GM21529 (cell line): ENCODE measurements at regions not wholly inside any gene's neighbourhood (a gene's known extent, or its start where the extent isn't known, plus 50 kb on each side); places are given as distances from the start of the nearest gene placed in this dataset.
"Not testable (repeated sequence)": the region's sequence is repeated elsewhere in the genome, so short reads cannot be mapped to it uniquely, and the experiment has no call there.

Experiments used
- ATAC-seq: cut with Tn5 transposase; IDR thresholded peaks from one replicate; pipeline ENCODE4 v1.9.1; 2021; ENCODE audit not compliant: unreplicated experiment

GRCh38 chr12:62135553-62136200, 124.5 kb upstream of the USP15 start:
- no peak for ATAC-seq

DNA sequence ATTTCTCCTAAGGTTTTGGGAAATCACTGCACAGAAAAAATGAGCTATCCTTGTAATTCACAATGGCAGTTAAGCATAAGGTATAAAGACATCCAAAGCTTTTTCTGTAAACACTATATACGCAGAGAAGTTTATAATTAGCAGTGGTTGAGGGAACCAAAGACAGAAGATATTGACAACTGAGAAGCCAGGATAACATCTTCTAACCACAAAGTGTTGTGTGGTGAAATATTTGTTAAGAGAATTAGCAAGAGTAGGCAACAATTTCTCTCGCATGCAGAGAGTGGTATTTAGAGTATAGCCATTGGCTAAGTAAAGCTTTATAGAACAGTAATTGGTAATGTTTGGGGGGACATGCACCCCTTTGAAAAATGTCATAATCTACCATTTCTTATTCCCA, 123.7 kb upstream of the USP15 start:
- ATAC-seq = no peak

GRCh38 chr12:62138527-62138926, 121.7 kb upstream of the USP15 start:
- ATAC-seq = no peak

DNA sequence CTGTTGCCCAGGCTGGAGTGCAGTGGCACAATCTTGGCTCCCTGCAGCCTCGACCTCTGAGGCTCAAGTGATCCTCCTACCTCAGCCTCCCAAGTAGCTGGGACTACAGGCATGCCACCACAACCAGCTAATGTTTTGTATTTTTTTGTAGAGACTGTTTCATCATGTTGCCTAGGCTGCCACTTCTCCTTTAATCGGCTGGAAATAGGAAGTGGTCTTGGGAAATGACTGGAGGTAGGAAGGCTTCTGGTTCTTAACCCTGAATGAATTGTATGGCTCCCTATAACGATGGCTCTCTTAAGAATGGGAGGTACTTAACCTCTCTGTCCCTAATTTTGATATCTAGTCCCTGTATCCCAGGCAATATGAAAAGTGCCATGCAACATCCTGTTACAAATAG, 113.9 kb upstream of the USP15 start:
- no peak for ATAC-seq

DNA sequence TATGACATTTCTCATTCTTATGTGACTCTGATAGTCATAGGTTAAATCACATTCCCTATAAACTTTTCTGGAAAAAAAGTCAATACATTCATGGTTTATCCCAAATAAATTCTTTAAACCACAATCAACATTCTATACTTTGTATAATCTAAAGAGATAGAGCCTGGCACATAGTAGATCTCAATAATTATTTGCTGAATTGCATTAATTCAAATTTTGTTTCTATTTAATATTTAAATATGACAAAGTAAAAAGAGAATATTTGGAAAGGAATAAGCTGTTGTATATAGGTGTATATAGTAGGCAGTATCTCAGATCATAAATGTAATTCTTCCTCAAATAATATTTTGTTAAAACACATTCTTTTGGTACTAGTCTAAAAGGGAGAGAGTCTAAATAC, 102.2 kb upstream of the USP15 start:
- ATAC-seq = no peak

- no peak for ATAC-seq
Observed at GRCh38 chr12:62158461-62159360, 101.5 kb upstream of the USP15 start.

DNA sequence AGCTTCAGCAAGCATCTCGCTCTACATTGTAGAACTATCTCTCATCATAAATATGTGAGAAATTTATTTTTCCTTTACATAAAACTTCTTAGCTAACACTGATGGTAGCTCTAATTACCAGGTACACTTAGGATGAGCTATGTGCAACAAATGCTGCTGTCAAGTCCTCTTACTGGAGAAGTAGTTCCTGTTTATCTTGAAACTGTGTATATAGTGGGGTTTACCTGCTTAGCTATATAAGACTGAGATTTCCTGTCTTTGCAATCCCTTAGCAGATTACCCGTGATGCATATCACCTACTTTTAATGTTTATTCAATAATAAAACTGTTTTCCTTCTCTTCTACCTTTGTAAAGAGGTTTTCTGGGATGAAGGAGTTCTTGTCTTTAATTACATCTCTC, 98.0 kb upstream of the USP15 start:
- no peak for ATAC-seq

DNA sequence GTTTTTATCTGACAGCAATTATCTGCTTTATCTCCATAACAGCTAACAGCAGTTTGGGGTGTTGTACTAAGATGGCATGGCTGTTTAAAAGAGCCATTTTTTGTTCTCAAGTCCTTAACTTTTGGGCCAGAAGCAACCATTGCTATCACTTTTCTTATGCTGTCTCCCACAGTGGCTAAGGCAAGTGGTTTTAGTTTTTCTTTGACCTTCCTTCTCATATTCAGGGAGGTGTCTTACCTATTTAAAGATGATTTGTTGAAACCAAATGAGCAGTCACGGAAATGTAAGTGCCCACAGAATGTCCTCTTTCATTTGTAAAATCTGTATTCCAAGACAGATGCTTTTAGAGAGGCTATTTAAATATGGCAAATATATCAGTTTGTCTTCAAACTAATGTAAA, 96.8 kb upstream of the USP15 start:
- ATAC-seq = no peak

- ATAC-seq = no peak
Observed at GRCh38 chr12:62164036-62164435, 96.2 kb upstream of the USP15 start.

- no peak for ATAC-seq
Observed at GRCh38 chr12:62166525-62166924, 93.7 kb upstream of the USP15 start.

DNA sequence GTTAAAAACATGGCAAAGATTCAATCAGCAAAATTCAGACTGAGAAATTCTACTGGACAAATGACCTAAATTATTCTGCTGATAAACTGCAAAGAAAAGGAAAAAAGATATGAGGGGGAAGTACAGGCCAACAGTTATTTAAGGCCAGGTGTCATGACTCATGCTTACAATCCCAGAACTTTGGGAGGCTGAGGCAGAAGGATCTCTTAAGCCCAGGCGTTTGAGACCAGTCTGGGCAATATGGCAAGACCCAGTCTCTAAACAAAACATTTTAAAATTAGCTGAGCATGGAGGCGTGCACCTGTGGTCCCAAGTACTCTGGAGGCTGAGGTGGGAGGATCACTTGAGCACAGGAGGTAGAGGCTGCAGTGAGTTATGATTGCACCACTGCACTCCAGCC, 91.8 kb upstream of the USP15 start:
- no peak for ATAC-seq

GRCh38 chr12:62170241-62170640, 90.0 kb upstream of the USP15 start:
- no peak for ATAC-seq

- no peak for ATAC-seq
Observed at GRCh38 chr12:62190689-62191490, 69.3 kb upstream of the USP15 start.

- no peak for ATAC-seq
Observed at GRCh38 chr12:62191491-62192179, 68.6 kb upstream of the USP15 start.

GRCh38 chr12:62192180-62192902, 67.9 kb upstream of the USP15 start:
- peak; percentile 89 for ATAC-seq

DNA sequence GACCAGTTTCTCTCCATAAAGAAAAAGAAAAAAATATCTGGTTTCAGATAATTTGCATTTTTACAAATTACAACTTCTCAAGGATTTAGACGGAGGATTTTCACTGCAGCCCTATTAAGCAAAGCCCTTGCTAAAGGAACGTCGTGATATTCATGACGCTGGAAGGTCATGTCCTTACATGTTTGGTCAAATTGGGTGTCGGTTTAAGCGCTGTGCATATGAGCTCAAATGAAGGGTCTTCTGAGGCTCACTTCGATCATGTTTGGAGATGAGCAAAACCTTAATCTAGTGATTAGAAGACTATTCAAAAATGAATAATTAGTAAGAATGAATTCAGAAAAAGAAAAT, 67.3 kb upstream of the USP15 start:
- ATAC-seq = peak; percentile 18

GRCh38 chr12:62194031-62194430, 66.2 kb upstream of the USP15 start:
- ATAC-seq = no peak

DNA sequence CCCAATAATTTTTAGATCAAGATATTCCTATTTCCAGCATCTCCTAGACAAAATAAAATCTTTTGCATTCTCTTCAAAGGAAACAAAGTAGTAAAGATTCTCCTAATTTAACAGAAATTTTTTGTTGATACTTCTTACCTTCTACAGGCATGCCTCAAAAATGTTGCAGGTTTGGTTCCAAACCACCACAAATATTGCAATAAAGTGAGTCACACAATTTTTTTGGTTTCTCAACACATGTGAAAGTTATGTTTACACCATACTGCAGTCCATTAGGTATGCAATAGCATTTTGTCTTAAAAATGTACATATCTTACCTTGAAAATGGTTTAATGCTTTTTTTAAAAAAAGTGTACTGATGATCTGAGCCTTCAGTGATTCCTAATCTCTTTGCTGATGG, 65.6 kb upstream of the USP15 start:
- no peak for ATAC-seq

DNA sequence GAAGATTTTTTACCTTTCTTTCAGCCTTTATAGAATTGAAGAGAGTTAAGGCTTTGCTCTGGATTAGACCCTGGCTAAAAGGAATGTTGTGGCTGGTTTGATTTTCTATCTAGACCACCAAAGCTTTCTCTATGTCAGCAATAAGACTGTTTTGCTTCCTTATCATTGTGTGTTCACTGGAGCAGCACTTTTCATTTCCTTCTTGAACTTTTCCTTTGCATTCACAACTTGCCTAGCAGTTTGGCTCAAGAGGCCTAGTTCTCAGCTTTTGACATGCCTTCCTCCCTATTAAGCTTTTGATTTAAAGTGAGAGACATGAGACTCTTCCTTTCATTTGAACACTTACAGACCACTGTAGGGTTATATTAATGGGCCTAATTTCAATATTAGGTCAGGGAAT, 64.1 kb upstream of the USP15 start:
- ATAC-seq = no peak

DNA sequence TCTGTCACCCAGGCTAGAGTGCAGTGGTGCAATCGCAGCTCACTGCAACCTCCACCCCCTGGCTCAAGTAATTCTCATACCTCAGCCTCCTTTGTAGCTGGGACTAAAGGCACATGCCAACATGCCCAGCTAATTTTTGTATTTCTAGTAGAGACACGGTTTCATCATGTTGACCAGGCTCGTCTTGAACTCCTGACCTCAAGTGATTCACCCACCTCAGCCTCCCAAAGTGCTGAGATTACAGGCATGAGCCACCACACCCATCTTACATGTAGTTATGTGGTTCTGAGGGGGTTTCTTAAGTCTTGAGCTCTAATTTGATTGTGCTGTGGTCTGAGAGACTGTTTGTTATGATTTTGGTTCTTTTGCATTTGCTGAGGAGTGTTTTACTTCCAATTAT, 57.3 kb upstream of the USP15 start:
- ATAC-seq = not testable (repeated sequence)

GRCh38 chr12:62205346-62205745, 54.9 kb upstream of the USP15 start:
- ATAC-seq = no peak
